ENCODE measurements at regions not wholly inside any gene's neighbourhood (a gene's known extent, or its start where the extent isn't known, plus 50 kb on each side); places are given as distances from the start of the nearest gene placed in this dataset.

- TF ChIP-seq POLR2A (IDR thresholded peaks at IDR 0.05; ENCODE audit: low read depth): no peak
- no peak for TF ChIP-seq CTCF (IDR thresholded peaks at IDR 0.05)
- no peak for TF ChIP-seq POLR2AphosphoS5 (IDR thresholded peaks at IDR 0.05)
- TF ChIP-seq EP300 (IDR thresholded peaks at IDR 0.05): no peak
Observed at GRCh38 chr5:60131504-60131903, 238.0 kb upstream of the PDE4D start.
